NOMO-1 (cell line): ENCODE measurements at regions not wholly inside any gene's neighbourhood (a gene's known extent, or its start where the extent isn't known, plus 50 kb on each side); places are given as distances from the start of the nearest gene placed in this dataset.

Experiments used
- DNase-seq, 2 experiments: peaks; one replicate each; lab custom pipeline; 2025; ENCODE audit not compliant: unreplicated experiment in 2 of 2; lab: John Stamatoyannopoulos, UW

DNA sequence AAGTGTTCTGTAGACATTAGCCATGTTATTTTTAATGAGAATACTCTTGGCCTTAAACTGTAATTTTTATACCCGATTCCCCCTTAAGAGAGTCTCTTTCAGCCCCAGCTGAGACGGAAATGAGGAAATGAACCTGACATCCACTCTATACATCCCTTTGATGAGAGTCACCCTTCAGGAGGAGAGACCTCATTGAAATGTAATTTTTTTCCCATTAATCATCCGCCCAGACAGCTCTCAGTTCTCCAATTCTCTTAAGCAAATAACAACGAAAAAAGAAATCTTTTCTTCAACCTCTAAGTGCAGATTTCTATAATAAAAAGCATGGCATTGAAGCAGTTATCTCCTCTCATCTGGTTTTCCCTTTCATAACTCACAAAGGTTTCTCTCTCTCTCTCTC is 243.8 kb upstream of the PMEPA1 start:
- DNase-seq: peak; percentile 64 to 86

DNA sequence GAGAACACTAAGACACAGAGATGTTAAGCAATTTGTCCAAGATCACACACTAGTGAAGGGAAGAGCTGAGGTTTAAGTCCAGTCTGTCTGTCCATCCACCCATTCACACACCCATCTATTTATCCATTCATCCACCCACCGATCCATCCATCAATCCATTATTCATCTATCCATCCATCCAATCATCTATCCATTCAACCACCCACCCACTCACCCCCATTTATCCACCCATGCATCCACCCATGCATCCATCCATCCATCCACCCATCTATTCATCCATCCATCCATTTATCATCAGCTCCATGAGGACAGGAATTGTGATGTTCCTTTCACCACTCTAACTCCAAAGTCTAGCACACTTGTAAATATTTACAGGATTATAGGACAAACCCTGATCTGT is 242.3 kb upstream of the PMEPA1 start:
- DNase-seq: no peak

- no peak for DNase-seq
These were observed 241.7 kb upstream of the PMEPA1 start for GRCh38 chr20:57951549-57951948.

GRCh38 chr20:57950764-57951485 is 241.1 kb upstream of the PMEPA1 start:
- no peak for DNase-seq

GRCh38 chr20:57948180-57948955 is 238.6 kb upstream of the PMEPA1 start:
- no peak for DNase-seq

GRCh38 chr20:57947421-57948179 is 237.8 kb upstream of the PMEPA1 start:
- DNase-seq: no peak

- DNase-seq: no peak
These were observed 236.9 kb upstream of the PMEPA1 start for GRCh38 chr20:57946559-57947315.

- DNase-seq: no peak
These were observed 235.2 kb upstream of the PMEPA1 start for GRCh38 chr20:57944988-57945387.

DNA sequence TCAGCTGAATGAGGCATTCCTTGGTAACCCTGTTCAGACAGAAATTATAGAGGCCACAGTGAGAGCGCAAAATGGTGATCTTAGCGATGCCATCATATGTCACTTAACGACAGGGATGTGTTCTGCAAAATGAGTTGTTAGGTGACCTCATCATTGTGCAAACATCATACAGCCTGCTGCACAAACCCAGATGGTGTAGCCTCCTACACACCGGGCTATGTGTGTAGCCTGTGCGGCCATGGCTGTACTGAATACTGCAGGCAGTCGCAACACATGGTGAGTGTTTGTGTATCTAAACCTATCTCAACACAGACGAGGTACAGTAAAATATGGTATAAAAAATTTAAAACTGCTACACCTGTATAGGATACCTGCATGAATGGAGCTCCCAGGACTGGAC is 234.1 kb upstream of the PMEPA1 start:
- no peak for DNase-seq

DNA sequence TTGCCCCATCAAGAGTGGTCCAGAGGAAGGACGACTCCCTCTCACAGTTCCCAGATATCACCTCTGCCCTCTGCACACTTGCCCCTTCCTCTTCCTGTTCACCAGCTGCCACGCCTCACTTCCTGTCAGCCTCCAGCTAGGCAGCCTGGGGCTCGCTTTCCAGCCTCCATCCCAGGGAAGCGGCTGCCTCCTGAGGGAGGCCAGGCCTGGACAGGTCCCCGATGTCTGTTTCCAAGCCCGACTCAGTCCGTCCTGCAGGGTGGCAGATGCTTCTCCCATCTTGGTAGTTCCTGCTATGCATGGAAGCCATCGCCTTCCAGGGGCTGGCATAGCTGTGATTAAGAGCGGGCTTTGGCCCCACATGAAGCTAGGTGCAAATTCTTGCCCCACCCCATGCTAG is 233.5 kb upstream of the PMEPA1 start:
- DNase-seq: no peak

GRCh38 chr20:57941604-57942381 is 232.0 kb upstream of the PMEPA1 start:
- DNase-seq: no peak

DNA sequence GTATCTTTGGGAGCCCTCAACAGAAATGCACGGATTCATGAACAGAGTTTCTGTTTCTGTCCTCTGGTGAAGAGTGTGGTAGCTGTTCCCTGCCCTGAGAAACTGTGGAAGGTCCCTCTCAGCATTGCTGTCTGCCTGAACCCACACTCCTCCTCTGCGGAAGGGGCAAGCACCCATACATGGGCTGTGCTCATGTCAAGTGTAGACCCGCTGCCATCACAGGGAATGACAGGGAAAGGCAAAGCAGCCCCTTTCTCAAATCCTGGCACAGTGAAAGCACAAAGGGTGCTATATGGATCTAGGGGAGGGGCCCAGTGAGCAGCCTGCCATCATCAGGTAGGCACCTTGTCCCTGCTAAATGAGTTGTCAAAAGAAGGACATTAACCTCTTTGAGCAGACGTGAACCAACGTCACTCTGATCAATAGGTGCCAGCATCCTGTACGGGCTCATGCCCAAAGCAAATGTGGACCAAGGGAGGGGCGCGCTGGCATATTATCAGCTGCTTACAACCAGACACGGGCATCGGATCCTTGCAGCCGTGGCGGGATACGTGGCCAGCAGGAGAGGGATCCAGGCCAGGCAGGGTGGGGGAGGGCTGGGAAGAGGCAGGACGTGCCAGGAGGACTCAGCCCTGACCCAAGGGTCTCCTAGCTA is 231.2 kb upstream of the PMEPA1 start:
- DNase-seq: no peak

DNA sequence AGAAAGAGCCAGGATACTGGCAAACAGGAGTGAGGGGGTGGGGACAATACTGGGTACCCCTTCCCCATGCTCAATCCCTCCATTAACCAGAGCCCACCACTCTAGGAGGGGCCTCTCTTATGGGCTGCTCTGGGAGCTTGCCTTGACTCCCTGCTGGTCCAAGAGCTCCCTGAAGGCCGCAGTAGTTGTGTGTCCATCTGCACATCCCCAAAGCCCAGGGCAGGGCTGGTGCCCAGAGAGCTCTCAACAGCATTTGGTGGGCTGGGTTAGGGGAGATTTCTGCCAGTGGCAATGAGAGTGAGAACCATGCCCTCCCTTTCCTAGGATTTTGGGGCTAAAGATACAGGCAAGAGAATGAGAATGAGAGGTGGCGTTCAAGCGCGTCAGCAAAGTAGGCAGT is 230.6 kb upstream of the PMEPA1 start:
- no peak for DNase-seq

GRCh38 chr20:57939499-57939898 is 229.7 kb upstream of the PMEPA1 start:
- DNase-seq: no peak

DNA sequence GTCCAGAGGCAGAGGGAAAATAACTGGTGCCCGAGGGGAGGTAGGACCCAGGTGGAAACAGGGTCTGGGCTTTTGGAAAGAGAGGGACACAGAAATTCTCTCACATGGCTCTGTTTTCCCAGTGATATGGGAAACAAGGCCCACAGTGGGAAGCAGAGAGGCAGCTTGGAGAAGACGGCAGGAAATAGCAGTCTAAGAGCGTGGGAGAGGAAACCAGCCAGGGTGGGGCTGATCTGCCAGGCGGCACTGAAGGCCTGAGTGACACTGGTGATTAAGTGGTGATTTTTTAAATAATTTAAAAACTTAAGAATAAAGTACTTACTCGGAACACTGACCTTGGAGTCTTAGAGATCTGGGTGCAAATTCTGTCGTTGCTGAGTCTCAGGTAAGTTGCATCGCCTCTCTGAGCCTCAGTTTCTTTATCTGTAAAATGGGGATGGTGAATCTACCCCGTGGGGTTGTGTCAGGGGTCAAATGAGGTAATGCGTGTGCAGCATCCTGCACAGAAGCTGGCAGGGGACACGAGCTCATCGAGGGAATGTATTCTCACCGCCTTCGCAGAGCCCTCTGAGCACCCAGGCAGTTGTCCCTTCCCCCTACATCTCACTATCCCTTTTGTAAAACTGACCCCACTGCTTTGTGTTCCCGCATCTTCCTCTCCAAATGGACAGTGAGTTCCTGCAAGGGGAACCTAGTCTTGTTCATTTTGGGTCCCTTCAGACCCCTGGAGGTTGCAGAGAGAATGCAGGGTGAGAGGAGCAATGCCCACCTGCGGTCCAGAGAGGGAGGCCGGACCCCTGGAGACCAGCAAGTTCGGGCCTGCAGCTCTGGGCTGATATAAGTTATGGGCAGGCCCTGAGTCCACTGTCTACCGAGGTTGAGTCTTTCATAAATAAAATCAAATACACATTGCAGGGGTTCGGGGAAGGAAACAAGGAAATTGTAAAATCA is 228.6 kb upstream of the PMEPA1 start:
- DNase-seq: no peak

GRCh38 chr20:57936636-57937385 is 227.0 kb upstream of the PMEPA1 start:
- DNase-seq: no peak

- DNase-seq: no peak
These were observed 225.1 kb upstream of the PMEPA1 start for GRCh38 chr20:57934913-57935312.
